GM18519 (cell line): ENCODE measurements at regions not wholly inside any gene's neighbourhood (a gene's known extent, or its start where the extent isn't known, plus 50 kb on each side); places are given as distances from the start of the nearest gene placed in this dataset.

Experiments
- ATAC-seq: cut with Tn5 transposase; IDR thresholded peaks from one replicate; pipeline ENCODE4 v1.9.1; 2021; ENCODE audit warnings: mild to moderate bottlenecking, moderate library complexity; ENCODE audit not compliant: unreplicated experiment, low FRiP score

DNA sequence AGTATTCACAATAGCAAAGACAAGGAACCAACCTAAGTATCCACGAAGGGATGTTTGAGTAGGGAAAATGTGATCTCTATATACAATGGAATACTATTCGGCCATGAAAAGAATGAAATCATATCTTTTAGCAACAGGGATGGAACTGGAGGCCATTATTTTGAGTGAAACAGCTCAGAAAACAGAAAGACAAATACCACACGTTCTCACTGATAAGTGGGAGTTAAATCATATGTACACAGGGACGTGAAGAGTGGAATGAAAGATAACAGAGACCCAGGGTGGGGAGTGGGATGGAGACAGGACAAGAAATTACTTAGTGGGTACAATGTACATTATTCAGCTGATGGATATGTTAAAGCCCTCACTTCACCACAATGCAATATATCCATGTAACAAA is 1012.7 kb downstream of the TBC1D22A start:
- ATAC-seq = no peak

DNA sequence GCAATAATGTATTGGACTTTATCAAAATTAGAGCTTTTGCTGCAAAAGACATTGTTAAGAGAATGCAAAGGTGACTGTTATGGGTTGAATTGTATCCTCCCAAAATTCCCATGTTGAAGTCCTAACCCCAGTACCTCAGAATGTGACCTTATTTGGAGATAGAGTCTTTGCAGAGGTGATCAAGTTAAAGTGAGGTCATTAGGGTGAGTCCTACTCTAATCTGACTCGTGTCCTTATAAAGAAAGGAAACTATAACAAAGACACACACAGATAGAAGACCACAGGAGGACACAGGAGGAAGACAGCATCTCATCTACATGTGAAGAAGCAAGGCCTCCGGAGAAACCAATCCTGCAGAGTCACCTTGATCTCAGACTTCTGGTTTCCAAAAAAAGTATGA is 1011.2 kb downstream of the TBC1D22A start:
- ATAC-seq = no peak

DNA sequence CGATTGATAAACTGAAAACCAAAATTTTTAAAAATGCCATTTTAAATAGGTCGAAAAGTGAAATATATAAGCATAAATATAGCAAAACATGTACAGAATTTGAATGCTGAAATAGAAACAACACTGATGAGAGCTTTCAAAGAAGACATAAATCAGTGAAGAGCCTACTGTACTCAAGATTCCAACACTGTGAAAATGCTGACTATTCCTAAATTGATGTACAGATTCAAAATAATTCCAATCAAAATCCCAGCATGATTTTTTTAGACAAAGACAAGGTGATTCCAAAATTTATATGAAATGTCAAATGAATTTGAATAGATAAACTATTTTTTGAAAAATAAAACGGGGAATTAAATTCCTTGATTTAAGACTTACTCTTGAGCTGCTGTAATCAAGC is 1010.4 kb downstream of the TBC1D22A start:
- no peak for ATAC-seq

DNA sequence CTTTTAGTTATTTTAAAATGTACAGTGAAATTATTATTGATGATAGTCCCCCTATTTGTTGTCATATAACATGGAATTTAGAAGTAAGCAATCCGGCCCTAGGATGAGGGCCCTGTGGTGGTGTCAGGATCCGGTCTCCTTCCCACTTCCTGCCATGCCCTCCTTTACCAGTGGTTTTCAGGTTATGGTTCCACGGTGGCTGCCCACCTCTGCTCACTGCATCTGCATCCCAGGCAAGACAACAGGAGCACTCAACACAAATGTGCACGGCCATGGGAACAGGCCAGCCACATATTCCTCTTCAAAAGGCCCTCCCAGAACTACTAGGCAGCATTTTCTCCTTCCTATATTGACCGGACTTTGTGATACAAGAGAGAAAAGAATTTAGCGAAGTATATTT is 1007.2 kb downstream of the TBC1D22A start:
- no peak for ATAC-seq

DNA sequence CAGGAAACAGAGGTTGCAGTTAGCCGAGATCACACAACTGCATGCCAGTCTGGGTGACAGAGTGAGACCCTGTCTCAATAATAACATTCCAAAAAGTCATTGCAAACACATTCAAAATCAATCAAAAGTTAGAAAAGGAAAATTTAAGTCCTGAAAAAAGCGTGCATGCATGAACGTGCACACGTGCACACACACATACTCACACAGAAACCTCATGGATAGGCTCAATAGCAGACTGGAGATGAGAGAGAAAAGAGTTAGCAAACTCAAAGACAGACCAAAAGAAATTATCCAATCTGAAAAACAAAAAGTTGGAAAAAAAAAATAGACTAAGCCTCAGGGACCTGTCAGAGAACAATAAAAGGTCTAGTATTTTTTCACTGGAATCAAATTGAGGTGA is 1005.6 kb downstream of the TBC1D22A start:
- no peak for ATAC-seq

DNA sequence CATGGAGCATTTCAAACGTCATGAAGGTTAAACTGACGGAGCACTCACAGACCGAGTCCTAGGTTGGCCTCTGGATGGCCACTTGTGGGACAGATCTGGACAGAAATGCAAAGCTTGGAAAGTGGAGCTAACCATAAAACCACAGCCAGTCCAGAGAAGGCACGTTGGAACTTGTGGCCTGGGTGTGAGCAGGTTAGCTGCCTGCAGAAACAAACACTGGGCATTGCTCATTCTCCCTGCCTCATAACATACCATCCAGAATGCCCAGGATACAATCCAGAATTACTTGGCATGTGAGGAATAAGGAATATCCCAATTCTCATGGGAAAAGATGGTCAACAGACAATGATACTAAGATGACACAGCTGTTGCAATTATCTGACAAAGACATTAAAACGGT is 1005.0 kb downstream of the TBC1D22A start:
- ATAC-seq = no peak

DNA sequence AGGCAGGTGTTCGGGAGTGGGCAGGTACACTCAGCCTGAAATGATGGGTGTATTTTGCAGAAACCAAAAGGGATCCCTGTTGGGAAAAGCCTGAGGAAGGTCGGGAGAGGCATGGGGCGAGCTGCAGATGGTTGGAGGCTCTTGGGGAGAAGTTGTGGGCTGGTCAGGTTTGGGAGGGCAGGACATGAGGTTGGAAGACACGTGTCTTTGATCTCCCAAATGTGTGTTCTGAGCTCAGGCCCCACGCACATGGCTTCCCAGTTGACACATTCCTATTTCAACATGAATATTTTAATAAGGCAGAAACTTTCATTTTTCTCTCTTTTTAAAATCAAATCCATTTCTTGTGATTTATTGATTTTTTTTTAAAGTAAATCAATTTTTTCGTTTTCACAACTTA is 1003.3 kb downstream of the TBC1D22A start:
- no peak for ATAC-seq

DNA sequence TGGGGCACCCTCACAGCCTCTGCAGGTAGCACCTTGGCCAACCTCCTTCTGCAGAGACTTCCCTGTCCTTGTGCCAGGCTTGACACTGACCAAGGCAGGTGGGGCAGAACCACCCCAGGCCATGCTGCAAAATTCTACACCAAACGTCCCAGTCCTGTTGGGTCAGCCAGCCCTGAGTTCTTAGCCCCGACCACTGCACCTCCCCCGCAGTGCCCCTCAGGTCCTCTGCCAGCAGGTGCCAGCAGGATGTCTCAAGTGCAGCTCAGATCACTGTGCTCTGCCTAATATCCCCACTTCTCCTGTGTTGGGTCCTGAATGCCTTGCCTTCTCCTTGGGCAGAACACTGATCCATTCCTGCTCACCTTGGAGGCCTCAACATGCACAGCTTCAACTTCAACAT is 999.7 kb downstream of the TBC1D22A start:
- ATAC-seq = no peak

DNA sequence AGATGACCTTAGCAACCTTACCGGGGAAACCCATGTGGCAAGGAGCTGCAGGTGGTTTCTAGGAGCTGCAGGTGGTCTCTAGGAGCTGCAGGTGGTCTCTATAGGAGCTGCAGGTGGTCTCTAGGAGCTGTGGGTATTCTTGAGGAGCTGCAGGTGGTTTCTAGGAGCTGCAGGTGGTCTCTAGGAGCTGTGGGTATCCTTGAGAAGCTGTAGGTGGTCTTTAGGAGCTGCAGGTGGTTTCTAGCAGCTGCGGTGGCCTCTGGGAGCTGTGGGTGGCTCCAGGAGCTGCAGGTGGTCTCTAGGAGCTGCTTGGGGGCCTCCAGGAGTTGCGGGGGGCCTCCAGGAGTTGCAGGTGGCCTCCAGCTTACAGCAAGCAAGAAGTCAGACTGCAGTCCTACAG is 997.5 kb downstream of the TBC1D22A start:
- no peak for ATAC-seq

DNA sequence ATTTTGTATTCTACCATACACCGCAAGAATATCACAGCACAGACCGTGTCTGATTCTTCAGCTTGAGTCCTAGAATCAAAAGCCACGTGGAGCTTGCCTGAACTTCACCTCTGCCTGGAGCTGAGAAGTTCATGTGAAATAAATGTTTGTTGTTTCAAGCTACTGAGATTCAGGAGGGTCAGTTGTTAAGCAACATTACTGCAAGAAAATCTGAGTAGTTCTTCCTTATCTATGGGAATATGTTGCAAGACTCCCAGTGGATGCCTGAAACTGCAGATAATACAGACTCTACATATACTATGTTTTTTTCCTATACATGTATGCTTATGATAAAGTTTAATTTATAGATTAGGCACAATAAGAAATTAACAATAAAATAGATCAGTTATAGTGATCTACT is 995.3 kb downstream of the TBC1D22A start:
- no peak for ATAC-seq

DNA sequence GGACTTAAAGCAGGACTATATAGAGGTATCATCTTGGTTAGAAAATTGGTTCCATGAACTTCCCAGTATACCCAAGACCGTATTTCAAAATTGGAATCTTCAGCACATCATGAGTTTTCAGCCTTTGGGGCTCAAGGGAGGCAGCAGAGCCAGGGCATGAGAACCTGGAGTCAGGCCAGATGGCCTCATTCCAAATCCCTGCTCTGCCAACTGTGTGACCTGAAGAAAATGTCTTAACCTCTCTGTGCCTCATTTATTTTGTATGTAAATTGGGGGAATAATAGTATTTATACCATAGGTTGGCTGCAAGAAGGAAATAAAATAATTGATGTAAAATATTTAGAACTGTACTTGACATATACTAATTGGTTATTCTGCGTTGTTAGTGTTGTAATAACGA is 987.6 kb downstream of the TBC1D22A start:
- no peak for ATAC-seq

DNA sequence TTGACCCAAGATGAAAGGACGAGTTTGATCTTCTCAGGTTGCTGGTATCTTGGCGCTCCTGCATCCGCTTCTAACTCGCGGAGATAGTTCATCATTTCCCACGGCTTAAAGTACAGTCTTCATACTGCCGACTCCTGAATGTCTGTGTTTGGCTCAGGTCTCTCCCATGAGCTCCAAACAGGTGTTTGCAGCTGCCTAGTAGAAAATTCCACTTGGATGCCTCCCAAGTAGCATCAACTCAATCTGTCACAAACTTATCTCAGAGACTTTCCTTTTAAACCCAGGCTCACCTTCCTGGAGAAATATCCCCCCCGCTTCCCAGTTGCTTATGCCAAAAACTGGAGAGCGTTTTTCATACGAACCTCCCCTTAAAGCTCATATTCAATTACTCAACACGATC is 986.5 kb downstream of the TBC1D22A start:
- ATAC-seq = no peak

DNA sequence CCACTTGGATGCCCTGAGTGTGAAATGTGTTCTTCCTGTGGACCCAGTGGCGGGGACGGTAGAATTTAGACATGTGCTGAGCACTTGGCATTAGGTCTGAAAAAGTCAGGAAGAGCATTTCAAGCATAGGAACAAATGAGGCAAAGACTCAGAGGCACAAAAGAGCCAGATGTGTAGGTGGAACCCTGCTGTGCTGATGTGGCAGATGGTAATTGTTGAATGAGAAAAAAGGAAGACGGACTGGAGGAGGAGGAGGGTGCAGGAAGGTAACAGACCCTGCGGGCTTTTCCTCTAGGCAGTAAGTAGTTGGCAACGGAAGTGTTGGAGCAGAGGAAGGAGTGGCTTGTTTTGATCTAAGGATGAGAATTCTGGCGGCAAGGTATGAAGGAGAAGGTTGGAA is 985.8 kb downstream of the TBC1D22A start:
- ATAC-seq = no peak

DNA sequence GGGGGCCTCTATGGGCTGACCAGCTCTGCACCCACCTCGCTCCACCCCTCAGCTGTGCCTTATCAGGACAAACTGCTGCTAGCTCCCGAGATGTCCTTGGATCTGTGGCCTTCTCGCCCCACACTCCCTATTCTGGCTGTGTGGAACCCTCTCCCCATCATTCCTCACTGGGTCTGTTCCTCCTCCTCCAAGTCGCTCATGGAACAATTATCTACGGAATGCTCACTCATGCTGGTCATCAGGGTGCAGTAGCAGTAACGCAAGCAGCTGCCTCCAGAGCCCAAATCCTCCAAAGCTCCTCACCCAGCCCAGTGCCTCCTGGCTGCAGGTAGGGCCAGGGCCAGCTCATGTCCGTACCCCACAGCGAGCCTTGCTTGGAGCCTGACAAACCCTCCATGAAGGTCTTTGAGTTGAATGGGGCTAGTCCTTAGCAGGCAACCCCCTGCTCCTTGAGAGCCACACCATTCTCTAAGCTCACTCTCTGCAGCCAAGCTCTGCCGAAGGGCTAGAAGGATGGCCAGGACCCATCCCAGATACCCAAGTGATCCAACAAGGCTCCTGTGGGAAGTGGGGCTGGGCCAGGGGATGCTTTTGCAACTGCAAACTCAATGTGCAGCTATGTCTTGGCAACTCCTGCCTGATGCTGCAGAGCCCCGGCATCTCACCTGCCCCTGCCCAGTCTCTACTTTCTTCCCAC is 977.8 kb downstream of the TBC1D22A start:
- no peak for ATAC-seq

DNA sequence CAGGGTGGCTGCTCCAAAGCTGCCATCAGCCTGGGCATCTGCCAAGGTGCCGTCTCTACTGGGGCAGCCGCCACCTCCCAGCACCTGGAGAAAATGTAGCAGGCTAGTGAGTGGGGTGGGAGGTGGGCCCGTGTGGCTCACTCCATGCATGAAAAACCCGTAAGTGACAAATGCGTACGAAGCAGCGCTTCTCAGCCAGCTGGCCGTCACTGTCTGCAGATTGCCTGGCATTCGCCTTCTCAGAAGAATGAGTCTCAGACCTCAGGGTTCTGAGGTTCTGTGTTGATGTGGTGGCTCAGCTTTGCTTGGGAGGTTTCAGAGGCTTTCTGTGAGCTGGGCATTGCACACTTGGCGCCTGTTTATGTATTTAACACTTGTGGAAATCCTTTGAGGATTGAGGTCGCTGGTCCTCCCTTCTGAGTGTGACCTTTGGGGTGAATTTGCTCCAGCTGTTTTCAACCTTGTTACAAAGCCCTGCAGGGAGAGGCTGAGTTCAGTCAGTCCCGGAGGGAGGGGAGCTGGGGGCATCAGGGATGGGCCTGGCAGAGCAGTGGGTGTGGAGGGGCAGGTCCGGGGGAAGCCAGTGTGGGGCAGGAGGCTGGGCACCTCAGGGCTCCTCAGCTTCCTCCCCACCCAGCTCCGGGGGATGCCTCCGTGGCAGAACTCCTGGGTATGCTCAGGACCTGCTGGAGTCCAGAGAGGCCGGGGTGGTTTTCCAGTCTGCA is 977.0 kb downstream of the TBC1D22A start:
- no peak for ATAC-seq

DNA sequence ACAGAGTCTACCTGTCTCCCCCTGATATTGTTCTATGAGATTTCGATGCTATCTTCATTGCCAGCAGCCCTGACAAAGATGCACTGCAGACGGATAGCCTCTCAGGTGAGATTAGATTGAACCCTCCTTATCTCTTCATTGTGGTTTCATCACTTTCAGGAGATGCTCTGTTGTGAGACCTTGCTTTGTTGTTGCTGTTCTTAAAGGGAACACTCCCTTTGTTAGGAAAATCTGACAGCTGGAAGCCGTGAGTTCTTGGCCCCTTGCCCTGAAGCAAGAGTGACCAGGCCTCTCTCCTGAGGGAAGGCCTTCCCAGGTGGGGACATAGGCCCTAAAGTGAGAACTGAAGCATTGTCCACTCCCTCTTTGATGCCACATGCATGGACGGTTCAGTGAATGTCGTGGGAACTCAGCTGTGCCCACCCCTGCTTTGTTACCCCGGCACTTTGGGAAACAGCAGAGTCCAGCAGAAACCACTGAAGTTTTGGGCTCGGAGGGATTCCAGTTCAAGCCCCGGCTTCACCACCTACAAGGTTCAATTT is 976.1 kb downstream of the TBC1D22A start:
- no peak for ATAC-seq

DNA sequence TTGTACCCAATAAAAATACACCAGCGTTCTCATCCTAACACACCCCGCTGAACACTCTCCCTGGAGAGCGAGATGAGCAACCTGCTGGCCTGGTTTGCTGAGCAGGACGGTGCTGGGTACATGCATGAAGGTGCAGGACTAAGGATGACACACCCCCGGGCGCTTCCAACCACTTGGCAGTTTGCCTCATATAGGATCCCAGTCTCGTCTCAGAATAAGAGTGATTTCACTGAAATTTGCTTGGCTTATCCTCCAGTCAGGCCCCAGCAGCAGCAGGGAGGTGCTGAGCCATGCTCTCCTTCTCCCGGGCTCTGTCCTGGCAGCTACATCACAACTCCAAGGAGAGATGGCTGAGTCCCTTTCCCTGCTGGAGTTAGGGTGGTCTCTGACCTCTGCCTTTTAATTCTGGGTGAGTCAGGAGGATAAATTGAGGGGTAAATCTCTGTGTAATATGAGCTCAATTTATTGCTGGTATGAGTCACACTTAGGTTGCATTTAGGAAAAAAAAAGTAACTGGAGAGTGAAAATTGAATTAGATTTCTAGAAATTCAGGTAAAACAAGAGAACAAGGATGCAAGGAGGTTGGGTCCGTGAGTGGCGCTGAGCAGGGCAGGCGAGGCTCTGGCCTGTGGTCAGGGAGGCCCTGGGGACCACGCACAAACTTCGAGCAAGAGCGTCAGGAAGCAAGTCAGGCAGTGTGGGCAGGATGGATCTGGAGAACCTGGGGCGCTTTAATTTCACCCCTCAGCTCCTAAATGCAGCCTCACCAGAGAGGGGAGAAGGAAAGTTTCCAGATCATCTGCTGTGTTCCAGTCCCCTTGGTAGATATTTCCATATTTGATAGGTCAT is 974.0 kb downstream of the TBC1D22A start:
- no peak for ATAC-seq

DNA sequence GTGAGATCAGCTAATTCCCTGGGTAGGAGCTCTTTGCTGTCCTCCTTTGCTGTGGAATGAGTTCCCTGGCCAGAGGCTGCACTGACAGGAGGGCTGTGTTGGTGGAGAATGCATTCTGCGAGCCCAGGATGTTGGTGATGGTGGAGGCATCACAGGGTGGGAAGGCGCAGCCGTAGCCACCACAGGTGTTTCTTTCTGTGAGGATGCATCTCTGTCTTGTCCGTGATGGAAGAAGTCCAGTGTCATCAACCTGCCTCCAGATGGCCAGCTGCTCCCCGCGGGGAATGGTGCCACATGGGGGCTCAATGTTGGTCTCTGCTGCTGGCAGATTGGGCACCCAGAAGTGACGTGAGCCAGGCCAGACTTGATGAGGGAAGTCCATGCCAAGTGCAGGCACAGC is 972.1 kb downstream of the TBC1D22A start:
- ATAC-seq = no peak

DNA sequence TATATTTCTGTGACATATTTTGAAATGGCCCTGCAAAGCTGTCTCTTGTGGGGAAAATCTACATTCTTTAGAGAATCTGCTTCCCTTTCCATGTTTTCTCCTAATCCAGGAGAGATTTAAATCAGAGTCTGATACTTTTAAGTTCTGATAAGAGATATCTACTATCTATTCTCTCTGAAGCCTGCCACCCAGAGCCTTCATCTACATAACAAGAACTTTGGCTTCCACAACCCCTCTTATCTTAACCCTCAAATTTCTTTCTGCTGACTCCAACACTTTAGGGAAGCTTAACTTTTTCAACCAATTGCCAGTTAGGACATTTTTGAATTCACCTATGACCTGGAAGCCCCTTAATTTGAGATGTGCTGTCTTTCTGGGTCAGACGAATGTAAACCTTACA is 965.2 kb downstream of the TBC1D22A start:
- no peak for ATAC-seq

DNA sequence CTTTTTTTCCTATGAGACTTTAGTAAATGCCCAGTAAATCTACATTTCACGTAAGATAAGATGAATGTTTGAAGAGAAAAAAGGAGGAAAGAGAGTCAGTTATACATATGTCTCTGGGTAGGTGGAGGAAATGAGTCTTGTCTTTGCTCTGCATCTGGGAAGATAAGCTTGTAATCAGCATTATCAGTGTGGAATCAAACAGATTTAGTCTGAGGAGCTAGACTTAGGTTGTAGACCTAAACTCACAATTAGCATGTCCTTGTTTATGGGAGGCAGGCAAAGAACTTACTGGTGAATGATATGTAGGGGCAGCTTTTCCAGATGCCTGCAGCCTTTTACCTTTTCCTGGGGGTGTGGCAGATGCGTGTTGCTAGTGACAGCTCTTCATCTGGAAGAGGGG is 962.3 kb downstream of the TBC1D22A start:
- ATAC-seq = no peak

DNA sequence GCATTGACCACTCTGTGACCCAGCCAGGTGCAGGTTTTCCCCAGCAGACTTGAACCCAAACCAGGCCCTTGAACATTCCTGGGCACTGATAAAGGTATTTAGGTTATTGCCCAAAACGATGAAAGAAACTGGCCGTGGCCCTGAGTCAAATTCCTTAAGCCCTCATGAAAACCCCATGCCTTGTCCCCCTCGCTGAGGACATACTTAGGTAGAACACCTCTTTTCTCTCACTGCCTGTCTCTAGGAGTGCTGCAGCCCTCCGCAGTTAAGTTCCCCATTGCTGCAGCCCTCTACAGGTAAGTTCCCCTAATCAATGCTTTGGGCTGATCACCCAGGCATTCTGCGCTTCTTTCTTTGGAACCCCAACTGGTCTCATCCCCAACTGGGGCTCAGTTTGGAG is 961.6 kb downstream of the TBC1D22A start:
- ATAC-seq = no peak
